K562 (cell line): ENCODE measurements at regions not wholly inside any gene's neighbourhood (a gene's known extent, or its start where the extent isn't known, plus 50 kb on each side); places are given as distances from the start of the nearest gene placed in this dataset.
"Not testable (repeated sequence)": the region's sequence is repeated elsewhere in the genome, so short reads cannot be mapped to it uniquely, and the experiment has no call there.

Experiments used
- ATAC-seq: fragments of 200-7000 bp; cut with Tn5 transposase; 3 replicates; pipeline ENCODE4 v1.9.1; 2020; ENCODE audit warnings: moderate library complexity
- BruUV-seq: library from RNA; stranded (reverse); fragments of 400-500 nt; replicated peaks from 2 replicates; lab custom pipeline; 2021; lab: Mats Ljungman, UMichigan
- CTCF ChIA-PET: fragments of 300-600 bp; formaldehyde crosslinking; extraction: SDS; loops from one replicate; lab custom pipeline; 2021; ENCODE audit warnings: low intra/inter-chr PET ratio; lab: Yijun Ruan, JAX
- POLR2A ChIA-PET: fragments of 300-600, 350-650 bp; sonication (Branson Sonifier 250); formaldehyde crosslinking; extraction: SDS; loops from one replicate; lab custom pipeline; 2021; ENCODE audit warnings: antibody characterized with exemption, inconsistent platforms; lab: Yijun Ruan, JAX
- DNase-seq, 4 experiments: peaks; one replicate each; pipeline versions ENCODE4 v3.0.0 to v3.0.0-alpha.2; 2011 to 2018; ENCODE audit warnings: low spot score in 3 of 4, mixed read lengths in 3 of 4; ENCODE audit errors: extremely low read depth in 1 of 4
- FAIRE-seq: peaks from 2 replicates; lab custom pipeline; 2011; peaks lifted over from hg19 to GRCh38; lab: Jason Lieb, UNC
- H2AFZ ChIP-seq: 2 replicates; pipeline ENCODE4 v1.6.0; 2011; ENCODE audit warnings: low read depth, low read length, control low read depth, inconsistent platforms
- H3K27ac ChIP-seq: fragments of 200-600 bp; 3 replicates; pipeline ENCODE4 v1.8.0; 2011; ENCODE audit warnings: low read depth, mild to moderate bottlenecking, control low read depth, inconsistent platforms, low read length, moderate library complexity, mixed read lengths; ENCODE audit errors: extremely low read depth
- H3K27me3 ChIP-seq, 2 experiments: fragments of 300-600 bp in 1 of 2; 2 replicates in 1 of 2; 3 replicates in 1 of 2; pipeline versions ENCODE4 v1.6.0 to v1.8.0; 2011; ENCODE audit warnings: inconsistent platforms in 2 of 2, low read length in 2 of 2, mild to moderate bottlenecking in 1 of 2, mixed read lengths in 1 of 2, moderate library complexity in 1 of 2; ENCODE audit not compliant: control insufficient read depth in 2 of 2, insufficient read depth in 2 of 2
- H3K36me3 ChIP-seq: fragments of 300-600 bp; 3 replicates; pipeline ENCODE4 v1.8.0; 2011; ENCODE audit warnings: mild to moderate bottlenecking, low read length, inconsistent platforms; ENCODE audit not compliant: control insufficient read depth, insufficient read depth
- H3K4me1 ChIP-seq, 2 experiments: fragments of 200-600 bp in 1 of 2; replicated peaks in 1 of 2; 2 replicates in 1 of 2; 3 replicates in 1 of 2; pipeline versions ENCODE4 v1.5.1 to v1.8.0; 2011; ENCODE audit warnings: inconsistent platforms in 2 of 2, low read length in 2 of 2, mild to moderate bottlenecking in 1 of 2, mixed read lengths in 1 of 2, moderate library complexity in 1 of 2; ENCODE audit not compliant: control insufficient read depth in 2 of 2, insufficient read depth in 2 of 2
- H3K4me2 ChIP-seq: 2 replicates; pipeline ENCODE4 v1.6.1; 2011; ENCODE audit warnings: low read length, control low read depth, inconsistent platforms, mixed read lengths; ENCODE audit not compliant: insufficient read depth
- H3K4me3 ChIP-seq: fragments of 200-600 bp; sonication (generic), shearing (Covaris generic); 2 replicates; pipeline ENCODE4 v1.5.1; 2016; ENCODE audit warnings: control low read depth, inconsistent platforms
- H3K79me2 ChIP-seq: fragments of 200-600 bp; 3 replicates; pipeline ENCODE4 v1.8.0; 2011; ENCODE audit warnings: low read length, inconsistent platforms; ENCODE audit not compliant: control insufficient read depth, insufficient read depth
- H3K9ac ChIP-seq, 2 experiments: 2 replicates each; pipeline versions ENCODE4 v1.6.0 to v1.6.1; 2011; ENCODE audit warnings: low read depth in 2 of 2, low read length in 2 of 2, control low read depth in 1 of 2, inconsistent platforms in 1 of 2, mild to moderate bottlenecking in 1 of 2, mixed read lengths in 1 of 2; ENCODE audit not compliant: insufficient read depth in 1 of 2
- H3K9me1 ChIP-seq: one replicate; pipeline ENCODE4 v1.6.0; 2011; ENCODE audit warnings: inconsistent platforms, mild to moderate bottlenecking, low read length, moderate library complexity; ENCODE audit not compliant: control insufficient read depth, insufficient read depth
- H3K9me3 ChIP-seq: replicated peaks from 2 replicates; pipeline ENCODE4 v1.5.1; 2011; ENCODE audit warnings: low read depth, low read length, inconsistent platforms; ENCODE audit not compliant: control insufficient read depth, insufficient read depth
- H4K20me1 ChIP-seq: replicated peaks from 2 replicates; pipeline ENCODE4 v1.6.1; 2011; ENCODE audit warnings: low read length, inconsistent platforms, mixed read lengths; ENCODE audit not compliant: control insufficient read depth, insufficient read depth
- CC2D1A ChIP-seq: fragments of 450-650 bp; IDR thresholded peaks from 2 replicates; pipeline ENCODE4 v1.6.1; 2017; ENCODE audit warnings: mild to moderate bottlenecking
- CEBPG ChIP-seq, 3 experiments: fragments of 200-800 bp in 1 of 3; sonication (Bioruptor generic) in 1 of 3; sonication (generic) in 1 of 3; formaldehyde crosslinking in 1 of 3; IDR thresholded peaks in 2 of 3; conservative IDR thresholded peaks in 1 of 3; 2 replicates each; pipeline versions ENCODE4 v1.6.1 to v1.8.0; 2016 to 2022; ENCODE audit warnings: missing compliant biosample characterization in 2 of 3, missing genetic modification characterization in 2 of 3, mild to moderate bottlenecking in 1 of 3, missing genetic modification reagents in 1 of 3
- SIX5 ChIP-seq, 2 experiments: IDR thresholded peaks; 2 replicates each; pipeline ENCODE4 v1.6.1; 2011; ENCODE audit warnings: low read length in 2 of 2, borderline replicate concordance in 1 of 2, low read depth in 1 of 2, mild to moderate bottlenecking in 1 of 2, moderate library complexity in 1 of 2; ENCODE audit not compliant: insufficient read depth in 1 of 2
- SMAD4 ChIP-seq: fragments of 250-450 bp; sonication (Bioruptor Pico); conservative IDR thresholded peaks from 2 replicates; pipeline ENCODE4 v1.8.0; 2021; ENCODE audit warnings: inconsistent platforms, mild to moderate bottlenecking, moderate library complexity
- ZNF561 ChIP-seq: fragments of 450-650 bp; formaldehyde crosslinking; conservative IDR thresholded peaks from 2 replicates; pipeline ENCODE4 v1.4.0; 2020; ENCODE audit warnings: mild to moderate bottlenecking, moderate library complexity
- WGBS: fragments of 100-300 bp; shearing (Covaris generic); methylation state at CpG from one replicate; pipeline ENCODE4 v1.1.6; 2016; ENCODE audit warnings: low coverage, mixed read lengths; ENCODE audit not compliant: insufficient coverage; ENCODE audit errors: missing lambda C conversion rate; 5-methylcytosine and 5-hydroxymethylcytosine counted together
- in situ Hi-C: fragments of 300-500 bp; cut with MboI; formaldehyde crosslinking; loops from 4 replicates; pipeline ENCODE4 v1.15.0; 2018; ENCODE audit warnings: inconsistent platforms, mixed read lengths
- intact Hi-C: fragments of 100-400 bp; cut with micrococcal nuclease; formaldehyde crosslinking; loops from 2 replicates; pipeline ENCODE4 v1.14.2; 2022

GRCh38 chr2:187783446-187783845 lies 229.2 kb upstream of the TFPI start (continued):
- TF ChIP-seq SIX5 (IDR thresholded peaks at IDR 0.05; ENCODE audit: borderline replicate concordance in 1 of 2, insufficient read depth in 1 of 2, low read depth in 1 of 2, low read length in 2 of 2) (no peak), ZNF561 (CRISPR knock-in tag) (no peak), SMAD4 (CRISPR knock-in tag) (no peak), CC2D1A (no peak)
- TF ChIP-seq, all 486 proteins: peak for 0

GRCh38 chr2:187784138-187784537 lies 229.9 kb upstream of the TFPI start:
- POLR2A ChIA-PET; H3K9ac ChIP-seq; in situ Hi-C loops; H3K4me1 ChIP-seq; H3K9me3 ChIP-seq; TF ChIP-seq CEBPG (CRISPR knock-in tag; IDR thresholded peaks at IDR 0.05): not testable (repeated sequence)
- peak in 1 of 2 experiments; percentile 26; a peak in 1 of 4 replicates for TF ChIP-seq CEBPG (tag; conservative IDR thresholded peaks at IDR 0.05 in 1 of 2, IDR thresholded peaks at IDR 0.05 in 1 of 2)
- TF ChIP-seq, all 486 proteins: peak for 1; not testable (repeated sequence) for 485
- intact Hi-C loops, H3K9me1 ChIP-seq, H3K36me3 ChIP-seq, H3K79me2 ChIP-seq, FAIRE-seq, ATAC-seq, H3K27ac ChIP-seq, BruUV-seq, H3K27me3 ChIP-seq, H3K4me3 ChIP-seq, H3K4me2 ChIP-seq, H2AFZ ChIP-seq, CTCF ChIA-PET, H4K20me1 ChIP-seq, DNase-seq: not testable (repeated sequence)
- 3% methylated on average over 3 of the region's 3 CpGs for WGBS
